GM12878 (cell line): ENCODE measurements at regions not wholly inside any gene's neighbourhood (a gene's known extent, or its start where the extent isn't known, plus 50 kb on each side); places are given as distances from the start of the nearest gene placed in this dataset.

Experiments
- ATAC-seq: fragments of 200-7000 bp; cut with Tn5 transposase; 3 replicates; pipeline ENCODE4 v1.9.1; 2020; ENCODE audit warnings: mild to moderate bottlenecking, moderate library complexity
- BruUV-seq: library from RNA; stranded (reverse); fragments of 400-500 nt; replicated peaks from 2 replicates; lab custom pipeline; 2021; lab: Mats Ljungman, UMichigan
- CTCF ChIA-PET: fragments of 300-600 bp; sonication (Branson Sonifier 250); formaldehyde crosslinking; extraction: SDS; loops from one replicate; lab custom pipeline; 2021; ENCODE audit warnings: inconsistent platforms; lab: Yijun Ruan, JAX
- POLR2A ChIA-PET: fragments of 350-600 bp; formaldehyde crosslinking; extraction: SDS; loops from one replicate; lab custom pipeline; 2021; ENCODE audit warnings: inconsistent platforms; lab: Charles Lee
- RAD21 ChIA-PET: fragments of 300-600 bp; sonication (Branson Sonifier 250); formaldehyde crosslinking; loops from one replicate; lab custom pipeline; 2023; ENCODE audit warnings: antibody characterized with exemption; ENCODE audit not compliant: unreplicated experiment; lab: Charles Lee
- SMC1A ChIA-PET: fragments of 300-600 bp; sonication (Branson Sonifier 250); formaldehyde crosslinking; loops from one replicate; lab custom pipeline; 2023; ENCODE audit not compliant: unreplicated experiment, uncharacterized antibody; lab: Charles Lee
- DNase-seq: peaks from one replicate; pipeline ENCODE4 v3.0.0-alpha.2; 2011; ENCODE audit warnings: low read depth, low spot score
- FAIRE-seq: peaks from 3 replicates; lab custom pipeline; 2011; peaks lifted over from hg19 to GRCh38; lab: Jason Lieb, UNC
- H2AFZ ChIP-seq: 2 replicates; pipeline ENCODE4 v1.6.0; 2011; ENCODE audit warnings: low read depth, low read length, control low read depth; ENCODE audit not compliant: control insufficient read depth
- H3K27ac ChIP-seq: 2 replicates; pipeline ENCODE4 v1.5.1; 2011; ENCODE audit warnings: control low read depth; ENCODE audit not compliant: control insufficient read depth, insufficient read depth
- H3K27me3 ChIP-seq, 2 experiments: replicated peaks in 1 of 2; 2 replicates each; pipeline versions ENCODE4 v1.6.0 to v1.6.1; 2011; ENCODE audit warnings: low read length in 1 of 2; ENCODE audit not compliant: control insufficient read depth in 2 of 2, insufficient read depth in 2 of 2
- H3K36me3 ChIP-seq, 2 experiments: 2 replicates each; pipeline ENCODE4 v1.5.1; 2011; ENCODE audit warnings: low read length in 1 of 2; ENCODE audit not compliant: control insufficient read depth in 2 of 2, insufficient read depth in 2 of 2
- H3K4me1 ChIP-seq: 2 replicates; pipeline ENCODE4 v1.6.1; 2011; ENCODE audit warnings: mild to moderate bottlenecking, low read length, moderate library complexity, mixed read lengths; ENCODE audit not compliant: control insufficient read depth, insufficient read depth
- H3K4me2 ChIP-seq: 2 replicates; pipeline ENCODE4 v1.6.0; 2011; ENCODE audit warnings: control low read depth; ENCODE audit not compliant: control insufficient read depth, insufficient read depth
- H3K4me3 ChIP-seq: fragments of 200-600 bp; sonication (generic); 2 replicates; pipeline ENCODE4 v1.5.1; 2016
- H3K79me2 ChIP-seq: 2 replicates; pipeline ENCODE4 v1.6.0; 2011; ENCODE audit warnings: low read length; ENCODE audit not compliant: control insufficient read depth, insufficient read depth
- H3K9ac ChIP-seq: 2 replicates; pipeline ENCODE4 v1.8.0; 2011; ENCODE audit warnings: low read length, control low read depth, mixed read lengths; ENCODE audit not compliant: control insufficient read depth, insufficient read depth
- H3K9me3 ChIP-seq: replicated peaks from 3 replicates; pipeline ENCODE4 v1.5.1; 2011; ENCODE audit warnings: mild to moderate bottlenecking, low read length; ENCODE audit not compliant: control insufficient read depth, insufficient read depth
- H4K20me1 ChIP-seq: 2 replicates; pipeline ENCODE4 v1.6.0; 2011; ENCODE audit not compliant: control insufficient read depth, insufficient read depth
- CBFB ChIP-seq: IDR thresholded peaks from 2 replicates; pipeline ENCODE4 v1.6.1; 2016; ENCODE audit warnings: antibody characterized with exemption, low read depth
- CEBPB ChIP-seq, 2 experiments: fragments of 150-350 bp in 1 of 2; IDR thresholded peaks; 2 replicates each; pipeline ENCODE4 v1.6.1; 2012 to 2014; ENCODE audit warnings: low read depth in 2 of 2, low read length in 2 of 2, borderline replicate concordance in 1 of 2, inconsistent platforms in 1 of 2
- FOXM1 ChIP-seq: IDR thresholded peaks from 2 replicates; pipeline ENCODE4 v1.6.1; 2012; ENCODE audit warnings: low read depth, mild to moderate bottlenecking, inconsistent platforms, low read length, moderate library complexity
- IRF4 ChIP-seq: IDR thresholded peaks from 2 replicates; pipeline ENCODE4 v1.6.1; 2011; ENCODE audit warnings: low read depth, low read length
- MTA2 ChIP-seq: fragments of 450-650 bp; IDR thresholded peaks from 2 replicates; pipeline ENCODE4 v1.6.1; 2016; ENCODE audit warnings: low read depth, mild to moderate bottlenecking, moderate library complexity
- NFYB ChIP-seq: IDR thresholded peaks from 2 replicates; pipeline ENCODE4 v1.6.1; 2011; ENCODE audit warnings: low read depth, mild to moderate bottlenecking, low read length, improper control_type of control experiment, moderate library complexity; ENCODE audit not compliant: insufficient read depth
- NR2F1 ChIP-seq: fragments of 450-650 bp; conservative IDR thresholded peaks from 2 replicates; pipeline ENCODE4 v1.6.1; 2017; ENCODE audit warnings: mild to moderate bottlenecking
- RAD21 ChIP-seq: IDR thresholded peaks from 2 replicates; pipeline ENCODE4 v1.6.1; 2011; ENCODE audit warnings: mild to moderate bottlenecking, low read depth, low read length, moderate library complexity; ENCODE audit not compliant: insufficient read depth
- SPI1 ChIP-seq: IDR thresholded peaks from 2 replicates; pipeline ENCODE4 v1.6.1; 2011; ENCODE audit warnings: low read depth, mild to moderate bottlenecking, low read length, moderate library complexity, borderline replicate concordance; ENCODE audit not compliant: insufficient read depth
- SREBF2 ChIP-seq: IDR thresholded peaks from 2 replicates; pipeline ENCODE4 v1.6.1; 2012; ENCODE audit warnings: mild to moderate bottlenecking, low read length
- TCF3 ChIP-seq: IDR thresholded peaks from 2 replicates; pipeline ENCODE4 v1.6.1; 2012; ENCODE audit warnings: low read depth, mild to moderate bottlenecking, low read length, borderline replicate concordance; ENCODE audit not compliant: insufficient read depth
- ZNF207 ChIP-seq: fragments of 450-650 bp; IDR thresholded peaks from 2 replicates; pipeline ENCODE4 v1.6.1; 2014; ENCODE audit warnings: antibody characterized with exemption, mild to moderate bottlenecking, borderline replicate concordance
- ZNF24 ChIP-seq: fragments of 450-650 bp; IDR thresholded peaks from 2 replicates; pipeline ENCODE4 v1.6.1; 2017; ENCODE audit warnings: antibody characterized with exemption, mild to moderate bottlenecking
- ZNF622 ChIP-seq: fragments of 450-650 bp; IDR thresholded peaks from 2 replicates; pipeline ENCODE4 v1.6.1; 2017; ENCODE audit warnings: mild to moderate bottlenecking, inconsistent platforms
- ZSCAN29 ChIP-seq: fragments of 450-650 bp; IDR thresholded peaks from 2 replicates; pipeline ENCODE4 v1.6.1; 2017; ENCODE audit warnings: mild to moderate bottlenecking, moderate library complexity
- WGBS: methylation state at CpG from one replicate; pipeline ENCODE4 v1.1.6; 2016; ENCODE audit warnings: low lambda C conversion rate; ENCODE audit not compliant: insufficient replicate concordance, insufficient coverage; ENCODE audit errors: missing lambda C conversion rate; 5-methylcytosine and 5-hydroxymethylcytosine counted together
- in situ Hi-C: fragments of 300-500 bp; cut with MboI; formaldehyde crosslinking; loops from 9 replicates; pipeline ENCODE4 v1.14.3; 2018; ENCODE audit warnings: mixed read lengths
- intact Hi-C: fragments of 100-400 bp; cut with micrococcal nuclease; formaldehyde crosslinking; loops from one replicate; pipeline ENCODE4 v1.14.2; 2022; ENCODE audit not compliant: unreplicated experiment

DNA sequence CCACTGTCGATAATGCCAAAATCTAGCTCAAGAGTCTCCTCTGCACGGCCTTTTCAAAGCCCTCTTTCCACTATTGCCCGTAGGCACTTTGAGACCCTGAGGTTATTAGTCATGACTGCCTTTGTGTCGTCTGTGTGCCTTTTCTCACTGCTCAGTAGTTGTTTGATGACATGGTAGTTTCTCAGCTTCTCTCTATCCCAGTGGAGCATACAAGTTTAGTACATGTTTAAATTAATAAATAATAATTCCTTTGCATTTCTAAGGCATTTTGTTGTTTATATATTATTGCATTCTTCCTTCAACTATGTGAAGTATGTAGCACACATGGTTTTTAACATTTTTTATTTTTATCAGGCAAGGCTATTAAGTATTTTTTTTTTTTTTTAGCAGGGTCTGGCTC lies 458.1 kb downstream of the PCNX1 start:
- in situ Hi-C loops, result no loop called here
- Histone ChIP-seq H3K9me3 (peaks cover 11% of the 10 kb centered on the region), H2AFZ (no peak overlapping the region), H3K27me3 (no peaks in the 10 kb centered on the region), H3K4me2 (no peak overlapping the region), H3K27ac (no peak overlapping the region), H3K4me3 (no peak overlapping the region), H3K4me1 (peaks cover 35% of the 10 kb centered on the region), H4K20me1 (no peaks in the 10 kb centered on the region), H3K9ac (no peak overlapping the region), H3K36me3 (peaks cover 0 to 3% of the 10 kb centered on the region in 2 experiments; a peak in 1 of 4 replicates), H3K79me2 (peaks cover 63% of the 10 kb centered on the region)
- FAIRE-seq (no peak), DNase-seq (no peak), ATAC-seq (no peak)
- ChIA-PET SMC1A (interaction anchor here (0.5 to 2.0 kb wide), 8 partner anchors 9 to 191 kb away, joined by 3 to 7 read pairs (median 4); no protein-coding TSS in a partner anchor), RAD21 (interaction anchor here (1.3 to 1.4 kb wide), 2 partner anchors 8 to 65 kb away, joined by 3 to 4 read pairs; no protein-coding TSS in a partner anchor), POLR2A (interaction anchor here (2.1 kb wide), 1 partner anchor 8 kb away, joined by 6 read pairs; no protein-coding TSS in a partner anchor), CTCF (interaction anchor here (1.5 to 1.9 kb wide), 2 partner anchors 9 to 43 kb away, joined by 4 to 6 read pairs; no protein-coding TSS in a partner anchor)
- 85% methylated on average over 4 of the region's 4 CpGs for WGBS
- intact Hi-C loops, result no loop called here
- BruUV-seq, result no TSS peak
- TF ChIP-seq ZNF24 (no peak), RAD21 (no peak), ZNF622 (no peak), ZNF207 (no peak), FOXM1 (no peak), TCF3 (no peak), IRF4 (no peak), SPI1 (no peak), ZSCAN29 (no peak), MTA2 (no peak), CBFB (no peak), NFYB (no peak), CEBPB (IDR thresholded peaks at IDR 0.05; ENCODE audit: borderline replicate concordance in 1 of 2, low read depth in 2 of 2, low read length in 2 of 2) (no peak), SREBF2 (no peak), NR2F1 (no peak)
